Vagina (tissue), 2 donors: ENCODE measurements at regions not wholly inside any gene's neighbourhood (a gene's known extent, or its start where the extent isn't known, plus 50 kb on each side); places are given as distances from the start of the nearest gene placed in this dataset.

ENCODE experiments used
- CTCF ChIP-seq, 3 experiments: fragments of 450-650 bp in 2 of 3; fragments of 200-600 bp in 1 of 3; sonication (generic) in 1 of 3; IDR thresholded peaks; one replicate each; pipeline ENCODE4 v1.5.1; 2017 to 2019; ENCODE audit warnings: antibody characterized with exemption in 3 of 3, mild to moderate bottlenecking in 2 of 3, moderate library complexity in 2 of 3
- POLR2AphosphoS5 ChIP-seq, 2 donors: sonication (generic); formaldehyde crosslinking; IDR thresholded peaks; one replicate each; pipeline ENCODE4 v1.9.0; 2017; ENCODE audit warnings: antibody characterized with exemption in 2 of 2, mild to moderate bottlenecking in 2 of 2, low read depth in 1 of 2; ENCODE audit not compliant: insufficient read depth in 1 of 2

- TF ChIP-seq CTCF (IDR thresholded peaks at IDR 0.05) (no peak), POLR2AphosphoS5 (IDR thresholded peaks at IDR 0.05; ENCODE audit: insufficient read depth in 1 of 2, low read depth in 1 of 2) (no peak)
Observed at GRCh38 chr5:78718824-78719223, 70.3 kb upstream of the LHFPL2 start.
